ENCODE measurements at regions not wholly inside any gene's neighbourhood (a gene's known extent, or its start where the extent isn't known, plus 50 kb on each side); places are given as distances from the start of the nearest gene placed in this dataset.

GRCh38 chr11:10386361-10386760 is 68.7 kb upstream of the AMPD3 start:
- intact Hi-C loops (cut with DNase I) = no loop called here
- peak in 2 of 42 donors; percentile 4 to 16 for DNase-seq

- no peak for DNase-seq
- intact Hi-C loops (cut with DNase I) = no loop called here
These were observed 68.2 kb upstream of the AMPD3 start for GRCh38 chr11:10386861-10387205.

DNA sequence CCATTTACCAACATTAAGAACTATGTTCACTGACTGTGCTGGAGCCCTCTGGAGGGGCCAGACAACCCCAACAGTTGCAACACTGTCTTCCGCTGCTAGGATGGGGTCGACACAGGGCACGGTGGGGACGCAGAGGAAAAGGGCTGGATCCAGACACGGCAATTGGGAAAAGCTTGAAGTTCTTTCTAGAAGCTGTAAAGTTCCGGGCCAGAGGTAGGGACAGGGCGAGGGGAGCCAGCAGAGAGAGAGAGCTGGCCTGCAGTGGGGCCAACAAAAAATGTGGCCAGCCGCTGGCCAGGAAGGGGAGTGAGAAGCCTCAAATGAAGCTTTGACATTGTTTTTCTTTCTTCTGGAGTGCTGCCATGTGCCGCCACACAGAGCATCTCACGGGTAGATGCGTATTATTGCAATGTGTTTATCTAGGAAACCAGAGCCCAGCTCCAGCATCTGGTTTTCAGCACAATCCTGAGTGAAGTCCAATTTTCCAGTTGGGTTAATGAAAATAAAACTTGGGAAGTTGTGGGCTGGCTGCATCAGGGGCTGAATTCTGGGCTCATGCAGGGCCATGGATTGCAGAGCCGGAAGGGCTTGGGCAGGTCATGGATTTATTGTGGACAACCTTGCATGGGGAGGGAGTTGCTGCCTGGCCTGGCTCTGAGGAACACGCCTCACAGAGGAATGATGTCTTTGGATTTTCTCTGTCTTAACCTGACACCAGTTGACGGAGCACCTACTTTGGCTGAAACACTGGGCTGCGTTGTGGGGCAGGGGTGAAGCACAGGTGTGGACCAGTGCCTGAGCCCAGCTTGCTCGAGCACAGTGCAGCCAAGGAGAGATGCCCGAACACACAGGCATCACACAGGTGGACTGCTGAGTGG is 67.6 kb upstream of the AMPD3 start:
- intact Hi-C loops (cut with DNase I) = no loop called here
- peak in 2 of 42 donors; percentile 35 to 38 for DNase-seq

- intact Hi-C loops (cut with DNase I) = no loop called here
- peak in 2 of 42 donors; percentile 2 to 24 for DNase-seq
These were observed 67.0 kb upstream of the AMPD3 start for GRCh38 chr11:10388101-10388500.

- intact Hi-C loops (cut with DNase I) = no loop called here
- DNase-seq = peak in 2 of 42 donors; percentile 4 to 27
These were observed 66.5 kb upstream of the AMPD3 start for GRCh38 chr11:10388574-10388973.

DNA sequence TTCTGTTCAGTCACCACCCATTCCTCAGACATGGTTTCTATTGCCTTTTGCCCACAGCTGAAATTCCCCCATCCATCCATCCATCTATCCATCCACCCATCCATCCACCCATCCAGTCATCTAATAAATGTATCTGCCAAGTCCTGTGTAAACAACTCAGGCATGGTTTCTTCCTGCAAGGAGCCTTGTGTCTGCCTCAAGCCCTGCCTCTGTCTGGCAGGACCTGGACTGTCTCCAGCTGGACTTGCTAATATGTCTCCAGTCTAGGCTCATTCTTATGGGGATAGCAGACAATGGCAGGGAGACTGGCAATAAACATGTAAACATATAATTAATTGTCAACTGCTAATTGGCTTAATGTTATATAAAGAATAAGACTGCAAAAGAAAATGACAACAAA is 64.7 kb upstream of the AMPD3 start:
- DNase-seq = no peak
- intact Hi-C loops (cut with DNase I) = no loop called here

- peak in 1 of 42 donors; percentile 70 for DNase-seq
- intact Hi-C loops (cut with DNase I) = no loop called here
These were observed 62.7 kb upstream of the AMPD3 start for GRCh38 chr11:10392095-10393079.

DNA sequence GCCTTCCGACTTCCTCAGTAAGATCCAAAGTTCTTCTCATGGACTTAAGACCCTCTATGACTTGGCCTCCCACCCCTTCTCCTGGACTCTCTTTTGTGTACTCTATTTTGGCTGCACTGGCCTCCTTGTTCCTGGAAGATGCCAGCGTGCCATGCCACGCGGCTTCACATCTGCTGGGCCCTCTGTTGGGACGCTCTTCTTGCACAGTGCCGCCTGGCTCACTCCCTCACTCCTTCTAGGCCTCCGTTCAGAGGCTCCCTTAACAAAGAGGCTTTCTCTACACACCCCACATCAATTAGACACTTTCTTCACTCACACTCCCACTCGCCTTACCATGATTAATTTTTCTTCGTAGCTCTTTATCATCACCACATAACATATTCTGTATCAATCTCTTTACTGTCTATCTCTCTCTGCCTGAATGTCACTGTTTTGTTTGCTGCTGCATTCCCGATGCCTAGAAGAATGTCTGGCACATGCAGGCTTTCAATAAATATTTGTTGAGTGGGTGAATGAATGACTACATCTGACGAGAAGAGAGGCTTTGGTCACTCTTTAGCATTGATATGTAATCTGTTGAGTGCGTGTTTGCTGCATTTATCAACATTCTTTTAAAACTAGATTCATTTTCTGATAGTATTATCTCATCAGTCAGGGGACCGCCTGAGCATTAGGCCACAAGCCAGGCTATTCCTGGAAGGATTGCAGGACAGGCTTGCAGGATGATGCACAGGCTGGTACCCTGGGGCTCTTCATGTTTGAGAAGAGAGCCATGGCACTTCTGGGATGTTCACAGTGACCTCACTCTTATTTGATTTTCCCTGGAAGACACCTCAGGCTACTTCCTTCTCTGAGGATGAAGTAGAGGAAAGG is 60.6 kb upstream of the AMPD3 start:
- DNase-seq = peak in 4 of 42 donors; percentile 15 to 55 (median 38)
- intact Hi-C loops (cut with DNase I) = no loop called here

GRCh38 chr11:10395166-10395897 is 59.7 kb upstream of the AMPD3 start:
- intact Hi-C loops (cut with DNase I) = no loop called here
- peak in 1 of 42 donors; percentile 14 for DNase-seq

DNA sequence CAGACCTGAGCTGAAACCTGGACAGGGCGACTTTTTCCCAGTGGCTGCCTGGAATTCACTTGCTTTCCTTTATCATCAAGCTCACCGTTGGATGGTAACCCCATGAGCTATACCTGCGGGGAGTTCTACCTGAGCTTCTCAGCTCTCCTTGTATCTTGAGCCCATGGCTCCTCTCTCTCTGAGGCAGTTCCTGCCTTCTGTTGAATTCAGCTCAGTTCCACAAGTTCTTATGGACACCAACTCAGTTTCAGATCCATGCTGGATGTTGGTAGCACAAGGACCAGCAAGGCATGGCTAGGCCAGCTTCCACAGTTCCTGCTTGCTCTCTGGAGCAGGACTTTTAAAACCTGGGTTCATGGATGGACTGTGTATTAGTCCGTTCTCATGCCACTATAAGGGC is 58.3 kb upstream of the AMPD3 start:
- DNase-seq = peak in 1 of 42 donors; percentile 3

DNA sequence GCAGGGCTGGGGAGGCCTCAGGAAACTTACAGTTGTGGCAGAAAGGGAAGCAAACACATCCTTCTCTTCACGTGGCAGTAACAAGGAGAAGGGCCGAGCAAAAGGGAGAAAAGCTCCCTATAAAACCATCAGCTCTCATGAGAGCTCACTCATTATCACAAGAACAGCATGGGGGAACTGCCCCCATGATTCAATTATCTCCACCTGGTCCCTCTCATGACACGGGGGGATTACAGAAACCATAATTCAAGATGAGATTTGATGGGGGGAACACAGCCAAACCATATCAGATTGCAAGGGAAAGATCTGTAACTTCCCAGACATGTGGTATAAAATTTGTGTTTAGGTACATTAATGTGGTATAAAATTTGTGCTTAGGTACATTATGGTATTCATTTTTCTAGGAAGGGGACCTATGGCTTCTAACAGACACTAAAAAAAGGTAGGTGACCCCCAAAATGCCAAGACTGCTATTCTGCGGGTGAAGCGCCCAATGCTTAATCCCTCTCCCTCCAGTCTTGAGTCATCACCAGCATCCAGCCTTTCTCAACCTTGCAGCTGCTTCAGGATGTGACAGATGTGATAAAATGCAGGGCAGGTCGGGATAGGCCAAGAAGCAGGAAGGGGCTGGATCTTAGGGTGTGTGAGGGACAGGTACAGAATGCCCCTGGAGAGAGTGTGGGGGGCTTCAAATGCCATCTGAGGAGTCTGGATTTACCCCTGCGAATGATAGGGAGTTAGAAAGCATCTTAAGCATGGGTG is 57.7 kb upstream of the AMPD3 start:
- DNase-seq = no peak
- intact Hi-C loops (cut with DNase I) = no loop called here

More for the DNA sequence above, 58.3 kb upstream of the AMPD3 start:
- intact Hi-C loops (cut with DNase I) = no loop called here

DNA sequence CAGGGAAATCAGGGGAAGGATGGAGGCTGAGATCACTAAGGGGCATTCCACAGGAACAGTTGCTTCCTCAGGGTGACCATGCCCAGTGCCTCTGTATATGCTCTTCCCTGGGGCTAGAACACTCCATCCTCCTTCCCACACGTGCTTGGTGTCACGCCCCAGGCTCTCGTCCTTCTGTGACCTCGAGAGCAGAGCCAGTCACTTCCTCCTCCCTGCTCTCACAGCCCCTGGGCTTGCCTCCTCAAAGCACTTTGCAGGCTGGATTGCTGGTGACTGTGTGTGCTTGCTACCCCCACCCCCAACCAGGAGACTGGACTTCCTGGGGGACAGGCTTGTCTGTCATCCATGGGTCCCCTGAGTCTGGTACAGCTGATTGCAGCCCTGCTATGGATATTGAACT is 56.5 kb upstream of the AMPD3 start:
- DNase-seq = no peak
- intact Hi-C loops (cut with DNase I) = no loop called here

DNA sequence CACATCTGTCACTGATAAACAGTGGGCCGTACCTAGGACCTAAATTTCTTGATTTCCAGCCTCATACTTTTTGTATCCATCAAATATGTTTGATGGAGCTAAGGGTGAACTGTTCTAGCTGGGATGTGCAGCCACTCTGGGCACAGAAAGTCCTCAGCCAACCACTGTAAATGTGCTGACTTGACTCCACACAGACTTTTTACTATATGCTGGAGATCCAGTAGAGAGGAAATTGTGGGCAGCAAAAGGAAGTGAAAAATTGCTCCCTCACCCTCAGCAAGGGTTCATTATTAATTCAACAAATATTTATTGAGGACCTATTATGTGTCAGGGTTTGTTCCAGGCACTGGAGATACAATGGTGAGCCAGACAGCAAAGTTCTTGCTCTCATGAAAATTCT is 54.2 kb upstream of the AMPD3 start:
- no peak for DNase-seq
- intact Hi-C loops (cut with DNase I) = no loop called here

- intact Hi-C loops (cut with DNase I) = no loop called here
- DNase-seq = no peak
These were observed 53.8 kb upstream of the AMPD3 start for GRCh38 chr11:10401256-10401655.

DNA sequence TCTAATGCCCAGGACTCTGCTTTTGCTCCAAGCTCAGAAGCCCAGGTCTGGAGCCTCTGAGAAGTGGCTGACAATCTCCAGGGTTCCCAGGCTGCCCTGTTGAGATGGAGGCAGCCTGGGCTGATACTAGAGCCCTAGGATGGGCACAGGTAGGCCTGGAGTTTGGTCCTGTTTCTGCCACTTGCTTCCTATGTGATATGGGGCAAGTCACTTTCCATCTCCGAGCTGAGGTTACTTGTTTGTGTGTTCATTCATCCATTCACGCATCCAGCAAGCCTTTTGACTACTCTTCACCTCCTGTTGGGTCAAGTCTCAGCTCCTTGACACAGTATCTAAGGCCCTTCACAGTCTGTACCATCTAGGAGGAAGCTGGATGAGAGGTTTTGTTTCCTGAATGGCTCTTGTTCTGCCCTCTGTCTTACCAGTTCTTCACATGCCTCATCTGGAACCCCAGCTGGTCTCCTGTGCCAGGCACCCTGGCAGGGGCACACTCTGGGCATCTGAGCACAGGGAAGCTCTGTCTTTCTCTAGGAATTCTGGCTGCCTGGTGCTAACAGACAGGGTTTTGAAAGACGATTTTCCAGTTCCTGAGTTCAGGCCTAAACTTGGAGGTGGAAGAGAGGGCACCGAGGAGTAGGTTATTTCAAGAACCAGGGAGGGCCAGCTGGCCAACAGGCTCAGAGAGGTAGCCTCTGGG is 53.2 kb upstream of the AMPD3 start:
- intact Hi-C loops (cut with DNase I) = no loop called here

More for the DNA sequence above, 53.2 kb upstream of the AMPD3 start:
- no peak for DNase-seq
